NOMO-1 treated with dmso at 0.1 percent for 144 hours (cell line): ENCODE measurements at regions not wholly inside any gene's neighbourhood (a gene's known extent, or its start where the extent isn't known, plus 50 kb on each side); places are given as distances from the start of the nearest gene placed in this dataset.

Experiments
- DNase-seq: peaks from one replicate; lab custom pipeline; 2025; ENCODE audit not compliant: unreplicated experiment; lab: John Stamatoyannopoulos, UW

GRCh38 chr1:184218458-184219075 lies 167.0 kb downstream of the TSEN15 start:
- no peak for DNase-seq

GRCh38 chr1:184219414-184219813 lies 167.4 kb upstream of the C1orf21 start:
- no peak for DNase-seq

GRCh38 chr1:184219883-184220282 lies 166.9 kb upstream of the C1orf21 start:
- DNase-seq = no peak

- no peak for DNase-seq
Measured at GRCh38 chr1:184221087-184221486, 165.7 kb upstream of the C1orf21 start.

- DNase-seq = peak; percentile 28
Measured at GRCh38 chr1:184222652-184223052, 164.2 kb upstream of the C1orf21 start.

DNA sequence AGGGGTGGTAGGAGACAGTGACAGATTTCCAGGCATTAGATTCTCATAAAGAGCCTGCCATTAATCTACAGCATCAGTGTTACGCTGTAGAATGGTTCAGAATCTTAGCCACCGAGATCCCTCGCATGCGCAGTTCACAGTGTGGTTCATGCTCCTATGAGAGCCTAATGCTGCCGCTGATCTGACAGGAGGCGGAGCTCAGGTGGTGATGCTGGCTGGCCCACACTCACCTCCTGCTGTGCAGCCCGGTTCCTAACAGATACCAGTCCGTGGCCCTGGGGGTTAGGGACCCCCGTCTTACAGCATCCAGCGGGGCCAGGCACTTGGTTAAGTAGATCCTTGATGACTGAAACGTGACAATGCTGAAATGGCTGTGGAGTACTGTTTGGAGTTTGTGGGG lies 163.6 kb upstream of the C1orf21 start:
- no peak for DNase-seq

GRCh38 chr1:184225283-184226099 lies 161.3 kb upstream of the C1orf21 start:
- no peak for DNase-seq

DNA sequence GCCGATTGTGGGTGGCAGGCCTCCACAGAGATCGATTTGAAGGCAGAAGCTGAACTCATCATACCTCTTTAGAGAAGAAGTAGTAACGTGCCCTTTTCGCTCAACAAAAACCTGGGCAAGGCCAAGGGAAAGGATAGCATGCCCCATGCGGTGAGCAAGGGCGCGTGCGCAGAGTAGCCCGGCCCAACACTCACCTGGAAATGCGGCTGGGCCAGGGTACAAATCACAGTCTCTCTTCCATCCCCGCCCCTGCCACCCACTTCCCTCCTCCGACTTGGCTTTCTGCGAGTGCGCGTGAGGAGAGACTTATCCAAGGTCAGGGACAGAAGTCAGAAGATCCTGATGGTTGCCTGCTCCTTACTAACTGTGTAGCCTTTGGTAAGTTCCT lies 160.7 kb upstream of the C1orf21 start:
- no peak for DNase-seq

DNA sequence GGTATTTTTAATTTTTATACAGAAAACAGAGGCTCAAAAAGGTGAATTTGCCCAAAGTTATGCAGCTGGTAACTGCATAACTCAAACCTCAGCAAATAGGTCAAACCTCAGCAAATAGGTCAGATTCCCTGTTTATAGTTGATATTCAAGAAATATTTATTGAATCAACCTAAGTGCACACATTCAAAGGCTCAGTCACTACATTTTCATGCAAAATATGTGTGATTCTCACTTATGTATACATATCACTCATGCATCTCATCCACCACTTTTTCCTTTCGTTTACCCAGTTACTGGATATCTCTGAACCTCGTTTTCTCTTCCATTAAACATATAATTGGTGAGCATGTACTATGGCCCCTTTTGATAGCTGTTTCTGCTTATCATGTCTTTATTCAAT lies 158.3 kb upstream of the C1orf21 start:
- no peak for DNase-seq

DNA sequence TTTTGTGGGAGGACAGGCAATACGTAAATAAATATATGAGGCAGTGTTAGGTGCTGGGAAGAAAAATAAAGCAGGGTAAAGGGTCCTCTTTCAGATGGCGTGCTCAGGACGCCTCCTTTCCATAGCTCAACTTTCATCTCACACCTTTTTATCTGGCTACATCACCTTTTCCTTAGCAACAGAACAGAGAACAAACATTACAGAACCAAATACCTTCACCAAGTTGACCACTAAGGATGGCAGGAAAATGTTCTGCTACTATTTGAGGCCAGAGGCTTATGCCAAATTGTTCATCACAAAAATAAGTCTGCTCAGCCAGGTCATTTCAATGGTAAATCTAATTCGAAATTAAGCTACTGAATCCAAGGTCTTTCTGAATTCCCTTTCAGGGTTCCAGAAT lies 149.2 kb upstream of the C1orf21 start:
- DNase-seq = no peak

DNA sequence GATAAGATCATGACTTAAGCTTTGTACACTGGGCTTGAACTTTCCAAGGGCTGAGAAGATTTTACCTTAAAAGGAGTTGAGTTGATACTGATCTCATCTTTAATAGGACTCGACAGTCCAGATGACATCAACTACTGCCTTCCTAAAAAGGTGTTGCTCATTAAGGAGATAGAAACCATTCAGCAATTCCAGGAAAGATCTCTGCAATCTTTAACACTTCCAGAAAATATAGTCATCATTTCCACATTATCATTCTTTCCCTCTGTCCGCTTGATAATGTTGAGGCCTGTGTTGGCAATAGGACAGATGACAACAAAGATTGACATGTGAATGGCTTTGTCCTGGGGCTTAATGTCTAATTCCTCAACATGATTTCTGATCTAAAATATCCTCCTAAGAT lies 145.4 kb upstream of the C1orf21 start:
- no peak for DNase-seq

DNA sequence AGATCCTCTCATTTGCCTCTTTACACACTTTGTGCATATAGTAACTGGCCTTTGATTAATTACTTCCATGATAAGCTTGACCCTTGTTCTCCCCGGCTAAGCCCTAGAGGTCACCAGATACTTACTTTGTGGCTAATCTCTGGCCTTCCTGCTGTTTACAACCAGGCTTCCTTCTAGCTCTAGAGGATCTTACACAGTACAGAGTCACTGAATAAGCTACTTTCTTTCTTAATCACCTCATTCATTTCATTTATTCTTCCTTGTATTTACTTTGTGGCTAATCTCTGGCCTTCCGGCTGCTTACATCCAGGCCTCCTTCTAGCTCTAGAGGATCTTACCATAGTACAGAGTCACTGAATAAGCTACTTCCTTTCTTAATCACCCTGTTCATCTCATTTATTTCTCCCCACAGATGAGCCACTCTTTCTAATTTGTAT lies 144.3 kb upstream of the C1orf21 start:
- DNase-seq = no peak

DNA sequence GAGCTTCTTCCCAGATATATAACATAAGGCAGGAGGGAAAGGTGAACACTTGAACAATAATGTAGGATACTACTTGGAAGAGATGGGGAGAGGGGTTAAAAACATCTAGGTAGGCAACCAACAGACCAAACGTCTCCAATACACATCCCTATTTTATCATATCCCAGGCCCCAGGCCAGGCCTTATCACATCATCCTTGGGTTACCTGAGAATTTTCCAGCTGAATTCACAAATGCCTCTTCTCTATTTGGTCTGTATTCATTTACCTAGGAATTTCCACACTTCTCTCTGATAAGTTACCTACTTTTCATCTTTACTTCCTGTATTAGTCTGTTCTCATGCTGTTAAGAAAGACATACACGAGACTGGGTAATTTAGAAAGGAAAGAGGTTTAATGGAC lies 141.9 kb upstream of the C1orf21 start:
- DNase-seq = no peak

DNA sequence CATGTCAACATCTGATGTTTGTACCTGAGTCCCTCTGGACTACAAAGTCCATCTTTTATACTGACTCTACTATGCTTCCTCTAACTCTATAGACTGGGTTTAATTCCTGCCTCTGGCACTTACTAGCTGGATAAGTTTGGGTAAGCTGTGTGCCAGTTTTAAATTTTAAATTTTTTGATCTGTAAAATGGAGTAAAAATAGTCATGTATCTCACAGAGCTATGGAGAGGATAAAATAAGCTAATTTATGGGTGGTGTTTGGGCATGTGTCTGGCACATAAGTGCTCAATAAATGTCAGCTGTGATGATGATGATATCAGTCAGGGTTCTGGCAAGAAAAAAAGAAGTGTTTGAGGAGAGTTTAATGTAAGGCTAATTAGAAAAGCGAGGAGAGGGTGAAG lies 139.2 kb upstream of the C1orf21 start:
- no peak for DNase-seq

DNA sequence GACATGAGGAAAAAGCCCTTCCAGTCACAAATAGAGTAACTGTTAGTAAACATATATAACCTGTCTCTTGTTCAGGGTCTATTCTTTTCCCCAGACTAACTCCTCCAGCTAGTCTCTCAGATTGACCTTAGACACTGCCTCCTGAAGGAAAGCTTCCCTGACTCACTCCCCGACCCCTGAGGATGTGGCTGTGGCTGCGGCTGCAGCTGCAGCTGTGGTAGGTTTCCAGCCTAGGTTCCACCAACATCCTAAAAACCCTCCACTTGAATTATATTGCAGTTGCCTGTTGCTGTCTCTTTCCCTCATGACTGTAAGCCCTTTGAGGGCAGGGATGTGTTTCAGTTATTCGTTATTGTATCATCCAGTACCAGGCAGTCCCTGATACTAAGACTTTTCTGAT lies 132.9 kb upstream of the C1orf21 start:
- DNase-seq = no peak

DNA sequence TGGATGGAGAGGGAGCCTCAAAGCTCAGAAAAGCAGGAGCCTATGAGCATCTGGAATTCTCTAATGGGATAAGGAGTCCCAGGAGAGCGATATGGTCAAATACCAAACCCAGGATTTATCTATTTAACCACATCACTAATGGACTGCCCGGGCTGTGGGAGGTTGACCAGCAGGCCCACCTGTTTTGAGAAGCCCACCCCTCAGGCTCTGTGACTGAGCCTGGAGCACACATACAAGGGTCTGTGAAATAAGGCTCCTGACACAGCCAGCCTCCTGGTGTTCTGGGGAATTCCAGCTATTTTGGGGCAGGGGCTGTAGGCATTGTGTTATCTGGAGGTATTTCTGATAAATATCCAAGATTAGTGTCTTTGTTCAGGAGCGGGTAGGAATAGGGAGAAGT lies 132.0 kb upstream of the C1orf21 start:
- DNase-seq = no peak

GRCh38 chr1:184255560-184255959 lies 131.3 kb upstream of the C1orf21 start:
- no peak for DNase-seq

- DNase-seq = no peak
Measured at GRCh38 chr1:184257873-184258272, 129.0 kb upstream of the C1orf21 start.

GRCh38 chr1:184258525-184258924 lies 128.3 kb upstream of the C1orf21 start:
- no peak for DNase-seq

GRCh38 chr1:184260382-184260781 lies 126.4 kb upstream of the C1orf21 start:
- no peak for DNase-seq

GRCh38 chr1:184262109-184262508 lies 124.7 kb upstream of the C1orf21 start:
- no peak for DNase-seq

DNA sequence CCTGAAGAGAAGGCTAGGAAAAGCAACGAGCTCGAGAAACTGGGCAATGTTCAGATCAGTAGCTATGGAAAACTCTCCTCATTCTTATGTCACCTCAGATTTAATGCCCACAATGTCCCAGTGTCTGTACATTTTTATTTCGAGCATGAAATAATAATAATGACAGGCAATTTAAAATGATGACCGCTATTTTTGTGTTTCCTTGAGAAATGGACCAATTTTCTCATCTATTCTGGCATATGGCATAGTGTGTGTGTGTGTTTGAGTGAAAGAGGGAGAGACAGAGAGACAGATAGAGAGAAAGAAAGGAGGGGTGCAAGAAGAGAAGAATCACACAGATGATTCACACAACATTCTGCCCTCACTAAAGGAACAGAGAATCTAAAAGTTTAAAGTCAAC lies 119.1 kb upstream of the C1orf21 start:
- no peak for DNase-seq

DNA sequence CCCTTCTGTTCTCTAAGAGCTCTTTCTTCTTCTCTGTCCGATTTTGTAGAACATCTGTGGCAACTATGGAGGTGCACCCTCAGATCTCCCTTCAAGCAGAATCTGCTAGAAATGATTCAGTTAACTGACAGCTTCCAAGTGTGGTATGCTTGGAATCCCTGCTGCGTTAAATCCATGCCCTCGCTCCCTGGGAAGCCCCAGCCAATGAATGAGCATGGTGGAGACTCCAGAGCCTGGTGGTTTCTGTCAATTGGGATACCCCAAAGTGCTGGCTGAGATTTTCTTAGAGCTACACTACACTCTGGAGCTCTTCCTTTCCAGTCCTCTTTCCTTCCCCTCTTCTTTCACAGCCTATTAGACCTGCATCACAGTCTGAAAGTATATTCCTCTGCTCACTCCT lies 116.3 kb upstream of the C1orf21 start:
- DNase-seq = no peak
